ENCODE measurements at regions not wholly inside any gene's neighbourhood (a gene's known extent, or its start where the extent isn't known, plus 50 kb on each side); places are given as distances from the start of the nearest gene placed in this dataset.

DNA sequence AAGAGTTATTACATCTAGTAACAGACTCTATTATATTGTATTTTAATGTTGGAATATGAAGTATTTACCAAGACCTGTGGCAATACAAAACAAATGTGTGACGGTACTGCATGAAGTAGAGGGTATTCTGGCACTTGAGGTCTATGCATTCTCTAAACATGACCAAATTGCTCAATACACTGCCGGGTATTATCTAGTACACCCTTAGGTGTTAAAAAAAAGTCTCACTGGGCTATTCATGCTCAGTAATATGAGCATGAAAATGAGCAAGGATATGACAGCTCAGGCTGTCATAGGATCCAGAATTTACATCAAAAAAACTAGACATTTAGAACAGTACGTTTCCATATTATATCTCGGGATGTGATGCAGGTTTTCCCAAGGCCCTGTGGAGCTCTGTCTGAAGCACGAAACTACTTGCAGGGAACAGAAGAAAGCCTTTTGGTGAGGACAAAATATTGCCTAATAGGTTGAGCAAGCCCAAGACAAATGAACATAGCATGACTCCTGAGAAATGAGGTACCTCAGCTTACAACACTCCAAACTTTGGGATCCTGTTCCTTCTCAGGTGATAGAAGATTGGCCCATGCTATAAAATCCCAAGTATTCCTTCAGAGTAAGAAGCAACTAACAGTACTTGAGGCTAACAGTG is 74.1 kb upstream of the MAOA start:
- no peak for DNase-seq (ENCODE audit: low read depth)

DNA sequence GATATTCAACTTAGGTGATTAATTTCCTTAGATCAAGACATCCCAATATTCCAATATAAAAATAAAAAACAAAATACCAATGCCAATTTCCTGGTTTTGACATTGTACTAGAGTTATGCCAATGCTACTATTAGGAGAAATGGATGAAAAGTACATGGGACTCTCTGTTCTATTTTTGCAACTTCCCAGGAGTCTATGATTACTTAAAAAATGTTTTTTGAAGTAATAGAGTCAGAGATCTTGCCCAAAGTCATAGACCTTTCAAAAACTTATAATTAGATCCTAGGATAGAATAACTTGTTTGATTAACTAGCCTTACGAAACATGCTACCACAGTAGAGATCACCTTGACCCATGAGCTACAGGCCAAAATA is 73.6 kb upstream of the MAOA start:
- no peak for DNase-seq (ENCODE audit: low read depth)

DNA sequence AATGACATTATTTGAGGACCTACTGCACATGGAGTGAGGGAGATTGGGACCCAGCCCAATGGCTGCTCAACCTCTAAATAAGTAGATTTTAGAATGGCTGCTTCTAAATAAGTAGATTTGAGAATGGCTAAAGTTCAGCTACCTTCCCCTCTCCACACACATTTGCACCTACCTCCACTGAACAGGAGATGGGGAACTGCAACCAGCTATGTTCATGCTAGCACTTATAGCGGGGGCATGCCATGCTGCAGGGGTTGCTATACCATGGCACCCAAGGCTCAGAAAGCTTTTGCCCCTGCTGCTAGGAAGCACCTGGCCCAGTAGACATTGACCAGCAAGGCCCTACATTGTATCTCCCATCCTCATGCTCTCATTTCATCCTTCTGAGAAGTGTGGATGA is 70.2 kb upstream of the MAOA start:
- DNase-seq (ENCODE audit: low read depth), result no peak

DNA sequence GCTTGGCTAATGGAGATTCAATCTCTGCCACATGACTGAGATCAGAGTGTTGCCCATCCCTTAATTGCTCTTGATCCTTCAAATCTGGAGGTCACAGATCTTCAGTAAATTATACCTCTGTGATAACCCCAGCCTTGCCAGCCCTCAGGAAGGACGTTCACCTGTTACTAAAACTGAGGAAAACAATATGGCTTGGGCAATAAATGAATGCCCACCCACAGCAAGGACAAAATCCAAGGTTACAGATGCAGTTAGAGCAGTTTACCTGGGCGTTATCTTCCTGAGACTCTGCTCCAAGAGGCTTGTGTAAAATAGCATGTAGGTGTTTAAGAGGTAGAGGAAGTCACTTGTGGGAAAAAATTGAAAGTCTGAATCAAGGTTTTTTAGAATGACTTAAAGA is 69.3 kb upstream of the MAOA start:
- no peak for DNase-seq (ENCODE audit: low read depth)

DNA sequence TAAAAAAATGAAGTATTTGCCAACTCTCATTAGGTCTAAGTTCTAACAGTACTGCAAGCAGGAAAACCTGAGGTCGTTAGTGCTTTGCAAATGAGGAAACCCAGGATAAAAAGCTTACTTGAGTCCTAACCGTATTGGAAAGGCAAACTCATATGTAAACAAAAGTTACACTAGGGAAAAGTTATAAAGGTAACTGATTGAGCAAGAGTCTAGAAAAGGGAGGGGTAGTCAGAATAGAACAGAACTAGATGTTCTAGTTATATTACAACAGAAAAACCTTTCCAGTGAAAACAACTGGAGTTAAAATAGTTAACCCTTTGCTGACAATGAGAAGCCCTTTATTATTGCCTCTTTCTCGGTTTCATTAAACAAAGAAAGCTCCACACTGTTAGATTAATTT is 66.4 kb upstream of the MAOA start:
- DNase-seq (ENCODE audit: low read depth), result no peak

DNA sequence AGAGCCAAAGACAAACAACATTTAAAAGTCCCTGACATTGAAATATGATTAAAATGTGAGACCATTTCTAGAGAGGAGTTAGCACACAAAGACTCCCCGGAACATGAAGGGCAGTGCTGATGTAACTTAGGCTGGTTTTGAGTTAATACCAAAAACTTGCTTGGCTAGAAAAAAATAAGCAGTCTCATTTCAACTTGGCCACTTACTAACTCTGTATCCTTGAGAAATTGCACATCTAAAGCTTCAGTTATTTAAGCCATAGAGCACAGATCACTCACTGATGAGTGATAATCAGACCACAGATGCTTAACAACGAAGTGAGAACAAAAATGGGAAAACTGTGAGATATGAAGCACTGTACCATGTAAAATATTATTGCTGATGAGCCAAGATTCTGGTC is 65.9 kb upstream of the MAOA start:
- no peak for DNase-seq (ENCODE audit: low read depth)

DNA sequence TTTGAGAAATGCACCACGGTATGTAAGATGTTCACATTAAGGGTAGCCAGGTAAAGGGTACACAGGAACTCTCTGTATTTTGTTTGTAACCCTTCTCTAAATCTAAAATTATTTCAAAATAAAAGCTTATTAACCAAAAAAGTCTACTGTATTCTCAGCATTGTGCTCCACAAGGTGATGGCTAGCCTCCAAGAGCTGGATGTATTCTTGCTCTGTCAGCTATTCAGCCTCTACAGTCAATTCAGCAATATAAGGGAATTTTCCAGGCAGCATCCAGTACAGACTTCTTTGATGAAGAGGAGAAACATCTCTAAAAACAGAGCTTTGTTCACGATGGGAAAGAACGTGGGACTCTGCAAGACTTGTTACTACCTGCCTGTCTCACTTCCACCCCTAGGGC is 63.5 kb upstream of the MAOA start:
- no peak for DNase-seq (ENCODE audit: low read depth)

DNA sequence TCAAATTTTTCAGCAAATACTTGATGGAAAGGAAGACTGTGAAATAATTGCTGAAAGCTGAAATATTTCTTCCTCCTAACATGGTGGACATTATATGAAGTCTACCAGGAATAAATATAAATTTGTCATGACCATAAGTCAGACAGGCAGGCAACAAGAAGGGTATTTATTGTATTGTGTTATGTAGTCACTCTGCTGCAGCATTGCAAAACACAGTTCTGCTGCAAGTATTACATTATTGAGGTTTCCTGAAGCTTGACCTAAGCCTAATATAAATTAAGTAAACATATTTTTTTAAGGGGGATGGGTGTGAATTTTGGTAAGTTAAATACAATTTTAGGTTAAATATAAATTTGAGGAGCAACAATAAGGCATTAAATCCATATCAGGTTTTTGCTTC is 60.2 kb upstream of the MAOA start:
- DNase-seq (ENCODE audit: low read depth), result no peak

DNA sequence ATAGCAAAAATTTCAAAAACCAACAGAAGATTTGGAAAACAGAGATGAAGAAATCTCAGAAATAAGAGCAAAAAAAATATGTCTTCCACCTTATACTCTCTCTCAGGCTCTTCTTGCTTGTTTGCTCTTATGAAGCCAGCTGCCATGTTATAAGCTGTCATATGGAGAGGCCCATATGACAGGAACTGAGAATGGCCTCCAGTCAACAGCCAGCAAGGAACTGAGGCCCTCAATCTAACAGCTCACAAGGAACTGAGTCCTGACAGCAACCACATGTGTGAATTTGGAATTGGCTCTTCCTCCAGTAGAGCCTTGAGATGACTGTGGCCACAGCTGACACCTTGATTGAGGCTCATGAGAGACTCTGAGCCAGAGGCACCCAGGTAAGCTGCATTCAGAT is 51.3 kb upstream of the MAOA start:
- no peak for DNase-seq (ENCODE audit: low read depth)

DNA sequence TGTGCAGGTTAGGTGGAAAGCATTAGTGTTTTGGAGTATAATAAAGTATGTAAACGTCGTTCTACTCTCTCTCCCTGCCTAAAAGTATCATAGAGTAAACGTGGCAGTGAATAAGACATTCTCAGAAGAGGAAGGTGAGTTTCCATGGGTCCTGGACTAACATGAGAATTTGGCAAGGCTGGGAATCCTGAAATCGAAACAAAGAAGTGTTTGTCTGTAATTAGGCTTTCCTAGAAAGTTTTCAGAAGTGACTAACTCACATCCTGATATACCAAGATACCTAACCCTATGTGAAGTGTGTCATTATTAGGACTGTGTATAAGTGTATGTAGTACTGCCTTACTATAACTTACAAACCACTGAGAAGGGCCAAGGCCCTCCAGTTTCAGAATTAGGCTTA is 50.7 kb upstream of the MAOA start:
- no peak for DNase-seq (ENCODE audit: low read depth)

All from stimulated activated CD8-positive, alpha-beta memory T cell treated with anti-CD3 and anti-CD28 coated beads, Interleukin-7, amount 100 ng/mL, for 24 hours (primary cell).